H9 (cell line): ENCODE measurements at regions not wholly inside any gene's neighbourhood (a gene's known extent, or its start where the extent isn't known, plus 50 kb on each side); places are given as distances from the start of the nearest gene placed in this dataset.
A peak's percentile ranks its signal among the peaks of the same experiment; 100 is the strongest.

Experiments used
- DNase-seq: peaks from one replicate; pipeline ENCODE4 v3.0.0-alpha.2; 2017
- H2AFZ ChIP-seq: one replicate; pipeline ENCODE4 v1.6.1; 2013; ENCODE audit warnings: mild to moderate bottlenecking, low read length, control low read depth, moderate library complexity
- H2AK5ac ChIP-seq: 2 replicates; pipeline ENCODE4 v1.6.1; 2013; ENCODE audit warnings: low read length, control low read depth, mixed read lengths; ENCODE audit not compliant: insufficient read length
- H2BK120ac ChIP-seq: one replicate; pipeline ENCODE4 v1.6.1; 2013; ENCODE audit warnings: low read depth, mild to moderate bottlenecking, low read length, control low read depth, inconsistent platforms; ENCODE audit not compliant: poor library complexity, severe bottlenecking
- H2BK12ac ChIP-seq: 2 replicates; pipeline ENCODE4 v1.6.1; 2013; ENCODE audit warnings: low read length, control low read depth, mixed read lengths, low read depth; ENCODE audit not compliant: insufficient read length
- H2BK15ac ChIP-seq: 2 replicates; pipeline ENCODE4 v1.6.1; 2013; ENCODE audit warnings: low read depth, low read length, control low read depth
- H2BK20ac ChIP-seq: one replicate; pipeline ENCODE4 v1.6.1; 2013; ENCODE audit warnings: low read depth, mild to moderate bottlenecking, low read length, control low read depth, inconsistent platforms; ENCODE audit not compliant: poor library complexity, severe bottlenecking
- H2BK5ac ChIP-seq: 2 replicates; pipeline ENCODE4 v1.6.1; 2013; ENCODE audit warnings: low read length, control low read depth, mixed read lengths; ENCODE audit not compliant: insufficient read length
- H3K14ac ChIP-seq: 2 replicates; pipeline ENCODE4 v1.6.1; 2013; ENCODE audit warnings: low read length, control low read depth; ENCODE audit not compliant: insufficient read depth
- H3K18ac ChIP-seq: 2 replicates; pipeline ENCODE4 v1.6.1; 2013; ENCODE audit warnings: low read depth, mild to moderate bottlenecking, mixed read lengths, low read length, control low read depth; ENCODE audit not compliant: insufficient read length
- H3K23ac ChIP-seq: 2 replicates; pipeline ENCODE4 v1.6.1; 2013; ENCODE audit warnings: low read length, control low read depth, mixed read lengths, low read depth; ENCODE audit not compliant: insufficient read length
- H3K23me2 ChIP-seq: 2 replicates; pipeline ENCODE4 v1.6.1; 2013; ENCODE audit warnings: low read depth, mild to moderate bottlenecking, mixed read lengths, low read length, control low read depth; ENCODE audit not compliant: insufficient read length, poor library complexity, severe bottlenecking
- H3K27ac ChIP-seq: 2 replicates; pipeline ENCODE4 v1.5.1; 2013; ENCODE audit warnings: low read length, control low read depth, mixed read lengths, low read depth; ENCODE audit not compliant: insufficient read length
- H3K27me3 ChIP-seq: 2 replicates; pipeline ENCODE4 v1.6.1; 2013; ENCODE audit warnings: low read length, control low read depth, inconsistent platforms; ENCODE audit not compliant: insufficient read depth
- H3K4ac ChIP-seq: 2 replicates; pipeline ENCODE4 v1.6.1; 2013; ENCODE audit warnings: low read depth, mild to moderate bottlenecking, control low read depth, inconsistent platforms, low read length, moderate library complexity
- H3K4me1 ChIP-seq: 2 replicates; pipeline ENCODE4 v1.6.1; 2013; ENCODE audit warnings: low read length, control low read depth, inconsistent platforms; ENCODE audit not compliant: insufficient read depth
- H3K4me2 ChIP-seq: 2 replicates; pipeline ENCODE4 v1.6.1; 2013; ENCODE audit warnings: low read length, control low read depth, mixed read lengths; ENCODE audit not compliant: insufficient read length, insufficient read depth
- H3K56ac ChIP-seq: 2 replicates; pipeline ENCODE4 v1.6.1; 2013; ENCODE audit warnings: low read depth, mild to moderate bottlenecking, mixed read lengths, low read length, control low read depth; ENCODE audit not compliant: insufficient read length
- H3K79me1 ChIP-seq: 2 replicates; pipeline ENCODE4 v1.6.1; 2013; ENCODE audit warnings: low read depth, mild to moderate bottlenecking, moderate library complexity, low read length, control low read depth, inconsistent platforms; ENCODE audit not compliant: insufficient read depth, poor library complexity, severe bottlenecking
- H3K79me2 ChIP-seq: 2 replicates; pipeline ENCODE4 v1.6.1; 2013; ENCODE audit warnings: low read length, control low read depth, inconsistent platforms; ENCODE audit not compliant: insufficient read depth
- H3K9ac ChIP-seq: 2 replicates; pipeline ENCODE4 v1.6.1; 2013; ENCODE audit warnings: low read length, control low read depth, mixed read lengths; ENCODE audit not compliant: insufficient read length; ENCODE audit errors: extremely low read depth
- H3K9me3 ChIP-seq: one replicate; pipeline ENCODE4 v1.6.1; 2013; ENCODE audit warnings: low read depth, low read length, inconsistent platforms; ENCODE audit not compliant: control insufficient read depth
- H3T11ph ChIP-seq: one replicate; pipeline ENCODE4 v1.6.1; 2013; ENCODE audit warnings: mild to moderate bottlenecking, low read length, control low read depth, inconsistent platforms
- H4K20me1 ChIP-seq: one replicate; pipeline ENCODE4 v1.6.1; 2013; ENCODE audit not compliant: control insufficient read depth, insufficient read length, insufficient read depth
- H4K5ac ChIP-seq: 2 replicates; pipeline ENCODE4 v1.6.1; 2013; ENCODE audit warnings: low read depth, mild to moderate bottlenecking, mixed read lengths, low read length, control low read depth; ENCODE audit not compliant: insufficient read length
- H4K8ac ChIP-seq: replicated peaks from 2 replicates; pipeline ENCODE4 v1.6.1; 2013; ENCODE audit warnings: low read length, control low read depth, mixed read lengths, low read depth; ENCODE audit not compliant: insufficient read length
- H4K91ac ChIP-seq: 2 replicates; pipeline ENCODE4 v1.6.1; 2013; ENCODE audit warnings: low read depth, mild to moderate bottlenecking, moderate library complexity, mixed read lengths, low read length, control low read depth; ENCODE audit not compliant: insufficient read length
- H3K27ac Mint-ChIP-seq, 3 experiments: 2 replicates in 2 of 3; 3 replicates in 1 of 3; pipeline ENCODE4 v1.8.0; 2020 to 2021; ENCODE audit warnings: mixed read lengths in 3 of 3, mild to moderate bottlenecking in 1 of 3, moderate library complexity in 1 of 3
- H3K27me3 Mint-ChIP-seq: 2 replicates; pipeline ENCODE4 v1.8.0; 2021; ENCODE audit warnings: low read depth, mild to moderate bottlenecking, moderate library complexity, mixed read lengths
- H3K36me3 Mint-ChIP-seq, 3 experiments: 2 replicates in 2 of 3; 3 replicates in 1 of 3; pipeline ENCODE4 v1.8.0; 2020 to 2021; ENCODE audit warnings: low read depth in 3 of 3, mixed read lengths in 3 of 3; ENCODE audit not compliant: insufficient read depth in 1 of 3
- H3K4me1 Mint-ChIP-seq, 2 experiments: 2 replicates each; pipeline ENCODE4 v1.8.0; 2020; ENCODE audit warnings: mixed read lengths in 2 of 2
- H3K4me3 Mint-ChIP-seq, 2 experiments: 2 replicates in 1 of 2; 3 replicates in 1 of 2; pipeline ENCODE4 v1.8.0; 2020 to 2021; ENCODE audit warnings: mild to moderate bottlenecking in 2 of 2, mixed read lengths in 2 of 2, moderate library complexity in 1 of 2
- H3K9me3 Mint-ChIP-seq, 2 experiments: 2 replicates in 1 of 2; 3 replicates in 1 of 2; pipeline ENCODE4 v1.8.0; 2020; ENCODE audit warnings: mild to moderate bottlenecking in 2 of 2, mixed read lengths in 2 of 2, moderate library complexity in 1 of 2
- CTCF ChIP-seq: fragments of 200-600 bp; sonication (generic); conservative IDR thresholded peaks from 3 replicates; pipeline ENCODE4 v1.8.0; 2021; ENCODE audit warnings: antibody characterized with exemption, mild to moderate bottlenecking
- WGBS: extraction: QIAGEN DNeasy Blood & Tissue Kit; methylation state at CpG from one replicate; pipeline ENCODE4 v1.1.7; 2013; ENCODE audit warnings: missing lambda C conversion rate, low lambda C conversion rate, mixed read lengths; ENCODE audit not compliant: insufficient read length; ENCODE audit errors: extremely low coverage; 5-methylcytosine and 5-hydroxymethylcytosine counted together

GRCh38 chr6:19691465-19692167 is 145.6 kb upstream of the ID4 start:
- no peak overlapping the region for H2BK15ac ChIP-seq
- no CpG with 5 or more reads among the region's 44 CpGs for WGBS

More at GRCh38 chr6:19691465-19692167, 145.6 kb upstream of the ID4 start:
- peak overlapping the region; percentile 62 to 77 for H3K4me3 Mint-ChIP-seq
- Histone ChIP-seq H3K4me1 (peaks cover 10% of the 10 kb centered on the region; the same call in 1 of the 2 replicates), H2AK5ac (no peak overlapping the region), H3K14ac (peak overlapping the region; percentile 87), H4K91ac (no peak overlapping the region), H3K27ac (peak overlapping the region; percentile 88), H3T11ph (no peak overlapping the region), H4K8ac (no peak overlapping the region), H3K9me3 (no peaks in the 10 kb centered on the region), H3K18ac (peak overlapping the region; percentile 46), H3K56ac (no peak overlapping the region), H3K4ac (no peak overlapping the region), H4K5ac (no peak overlapping the region), H2AFZ (no peak overlapping the region), H3K79me1 (no peaks in the 10 kb centered on the region), H2BK120ac (no peak overlapping the region), H3K79me2 (no peaks in the 10 kb centered on the region), H4K20me1 (no peaks in the 10 kb centered on the region), H3K23me2 (peaks cover 11% of the 10 kb centered on the region), H2BK20ac (no peak overlapping the region), H2BK12ac (peak overlapping the region; percentile 41), H3K23ac (no peak overlapping the region), H2BK5ac (no peak overlapping the region), H3K27me3 (no peaks in the 10 kb centered on the region; the same call in 1 of the 2 replicates), H3K9ac (peak overlapping the region; percentile 74), H3K4me2 (peak overlapping the region; percentile 90)
- peaks cover 0 to 15% (median 0%) of the 10 kb centered on the region in 3 experiments; a peak in 1 of 7 replicates for H3K36me3 Mint-ChIP-seq
- peak; percentile 75 for DNase-seq
- H3K27me3 Mint-ChIP-seq, result no peaks in the 10 kb centered on the region
- no peak for TF ChIP-seq CTCF
- peaks cover 44 to 45% of the 10 kb centered on the region in 2 experiments for H3K4me1 Mint-ChIP-seq
- peaks cover 0 to 2% of the 10 kb centered on the region in 2 experiments; a peak in 3 of 5 replicates for H3K9me3 Mint-ChIP-seq
- H3K27ac Mint-ChIP-seq, result peak overlapping the region; percentile 90 to 100 (median 99)
